Spleen (tissue), 7 donors: ENCODE measurements at regions not wholly inside any gene's neighbourhood (a gene's known extent, or its start where the extent isn't known, plus 50 kb on each side); places are given as distances from the start of the nearest gene placed in this dataset.

ENCODE experiments used
- CTCF ChIP-seq, 11 experiments: fragments of 200-600 bp in 7 of 11; fragments of 450-650 bp in 4 of 11; sonication (generic) in 4 of 11; IDR thresholded peaks in 8 of 11; conservative IDR thresholded peaks in 3 of 11; 1 replicate in 7 of 11; 2 replicates in 4 of 11; pipeline versions ENCODE4 v1.4.0 to v1.8.0; 2016 to 2021; ENCODE audit warnings: antibody characterized with exemption in 11 of 11, inconsistent platforms in 4 of 11, mild to moderate bottlenecking in 1 of 11
- POLR2A ChIP-seq, 3 donors: fragments of 450-650 bp; IDR thresholded peaks; one replicate each; pipeline ENCODE4 v1.5.1; 2017; ENCODE audit warnings: antibody characterized with exemption in 3 of 3, mild to moderate bottlenecking in 1 of 3
- POLR2AphosphoS5 ChIP-seq, 3 donors: sonication (generic); formaldehyde crosslinking; IDR thresholded peaks; one replicate each; pipeline ENCODE4 v1.5.1; 2017; ENCODE audit warnings: antibody characterized with exemption in 3 of 3
- donor health status: DM: no; HTN: no; CAD: no; lungs with moderate emphysema.
- donor health status: DM: no; HTN: no; CAD: no.
- donor health status: DM: no; HTN: no; CAD: no.

- no peak for TF ChIP-seq CTCF (IDR thresholded peaks at IDR 0.05 in 8 of 11, conservative IDR thresholded peaks at IDR 0.05 in 3 of 11)
- TF ChIP-seq POLR2A (IDR thresholded peaks at IDR 0.05): no peak
- no peak for TF ChIP-seq POLR2AphosphoS5 (IDR thresholded peaks at IDR 0.05)
Measured at GRCh38 chr16:55037966-55038365, 107.3 kb downstream of the IRX5 start.
